SK-MEL-5 (cell line): ENCODE measurements at regions not wholly inside any gene's neighbourhood (a gene's known extent, or its start where the extent isn't known, plus 50 kb on each side); places are given as distances from the start of the nearest gene placed in this dataset.

Experiments
- DNase-seq: peaks from one replicate; pipeline ENCODE4 v3.0.0-alpha.2; 2016; ENCODE audit warnings: low read depth, low spot score
- in situ Hi-C: cut with HindIII; loops from 2 replicates; pipeline ENCODE4 v1.10.0; 2016; ENCODE audit warnings: low sequenced_read_pairs, high pct_unique_total_duplicates, low pct_unique_long_range_greater_than_20kb

DNA sequence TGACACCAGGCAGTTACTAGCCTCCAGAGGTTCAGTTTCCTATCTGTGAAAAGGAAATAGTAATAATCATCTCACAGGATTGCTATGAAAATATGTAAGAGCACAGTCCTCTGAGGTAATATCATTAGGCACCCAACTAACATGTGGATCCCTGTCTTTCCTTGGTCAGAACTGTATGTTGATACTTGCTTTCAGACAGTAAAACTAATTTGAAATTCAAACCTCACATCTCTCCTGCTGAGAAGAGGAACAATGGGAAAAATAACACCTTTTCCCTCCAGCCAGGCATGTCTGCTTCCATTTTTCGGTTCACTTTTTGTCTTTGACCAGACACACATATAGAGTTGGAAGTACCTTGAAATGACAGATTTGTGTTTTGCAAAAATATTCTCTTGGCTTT is 262.7 kb downstream of the IL15 start:
- in situ Hi-C loops = no loop called here
- DNase-seq = no peak

DNA sequence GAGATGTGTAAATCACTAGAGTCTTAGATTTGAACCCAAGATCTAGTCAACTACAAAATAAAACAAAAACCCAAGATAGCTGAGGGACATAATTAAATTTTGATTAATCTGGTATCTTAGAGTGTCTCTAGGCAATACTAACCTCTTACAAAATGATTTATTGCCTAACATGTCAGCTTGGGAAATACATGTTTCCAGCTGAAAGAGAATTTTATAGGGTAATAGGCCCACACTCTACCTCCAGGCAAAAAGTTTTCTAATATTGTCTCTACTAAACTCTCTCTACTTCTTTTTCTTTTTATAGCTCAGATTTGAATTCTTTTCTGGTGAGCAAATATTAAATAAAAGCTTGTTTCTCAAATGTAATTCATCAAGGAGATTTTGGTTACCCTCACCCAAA is 263.2 kb downstream of the IL15 start:
- in situ Hi-C loops = no loop called here
- DNase-seq = no peak

DNA sequence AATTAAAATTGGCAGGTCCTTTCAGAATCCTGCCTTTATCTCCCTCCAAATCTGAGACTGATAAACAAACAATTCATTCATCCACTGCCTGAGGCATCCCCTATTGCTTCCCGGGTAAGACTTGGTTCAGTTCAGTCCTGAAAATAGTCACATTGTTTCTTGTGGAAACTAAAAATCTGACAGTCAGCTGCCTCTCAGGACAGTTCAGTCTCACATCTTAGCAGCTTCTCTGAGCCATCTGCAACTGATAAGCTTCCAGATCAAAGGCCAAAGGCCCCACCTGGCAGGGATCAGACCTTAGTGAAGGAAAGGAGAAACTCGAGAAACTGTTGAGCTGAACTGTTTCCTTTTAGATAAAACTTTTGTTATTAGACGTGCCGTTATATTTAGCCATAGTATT is 264.5 kb downstream of the IL15 start:
- DNase-seq = peak; percentile 72
- in situ Hi-C loops = no loop called here

DNA sequence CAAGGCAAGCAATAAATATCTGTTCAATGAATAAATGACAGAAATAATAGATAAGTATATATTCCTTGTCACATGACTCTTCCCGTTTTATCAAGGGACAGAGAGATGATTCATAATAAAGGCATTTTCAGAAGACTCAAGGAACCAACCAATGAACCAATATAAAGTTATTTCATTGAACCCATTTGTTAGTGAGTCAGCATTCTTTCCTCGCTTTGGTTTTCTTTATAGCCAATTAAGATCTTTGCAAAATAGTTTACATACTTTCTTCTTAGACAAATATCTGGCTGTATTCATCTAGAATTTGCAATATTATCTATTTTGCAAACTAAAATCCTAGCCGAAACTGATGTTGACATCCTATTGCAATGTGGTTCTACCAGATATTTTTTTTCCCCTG is 269.4 kb downstream of the IL15 start:
- in situ Hi-C loops = no loop called here
- no peak for DNase-seq

- in situ Hi-C loops = no loop called here
- no peak for DNase-seq
Measured at GRCh38 chr4:141909541-141909940, 273.2 kb downstream of the IL15 start.

DNA sequence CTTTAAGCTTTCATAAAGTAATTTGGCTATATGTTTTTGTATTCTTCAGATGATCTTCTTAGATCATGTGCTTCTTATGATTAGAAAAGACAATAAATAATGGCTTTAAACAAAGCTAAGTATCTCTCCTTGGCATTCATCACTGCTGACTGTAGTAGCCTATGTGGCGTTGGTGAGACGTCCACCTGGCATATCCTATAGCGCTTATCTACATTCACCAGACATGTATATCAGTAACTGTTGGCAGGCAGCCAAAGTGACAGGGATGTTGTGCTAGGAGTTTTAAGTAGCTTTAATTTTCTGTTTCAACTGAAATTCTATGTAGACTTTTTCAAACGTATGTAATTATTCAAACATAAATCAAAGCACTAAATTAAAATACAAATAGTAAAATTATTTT is 276.4 kb downstream of the IL15 start:
- no peak for DNase-seq
- in situ Hi-C loops = no loop called here

DNA sequence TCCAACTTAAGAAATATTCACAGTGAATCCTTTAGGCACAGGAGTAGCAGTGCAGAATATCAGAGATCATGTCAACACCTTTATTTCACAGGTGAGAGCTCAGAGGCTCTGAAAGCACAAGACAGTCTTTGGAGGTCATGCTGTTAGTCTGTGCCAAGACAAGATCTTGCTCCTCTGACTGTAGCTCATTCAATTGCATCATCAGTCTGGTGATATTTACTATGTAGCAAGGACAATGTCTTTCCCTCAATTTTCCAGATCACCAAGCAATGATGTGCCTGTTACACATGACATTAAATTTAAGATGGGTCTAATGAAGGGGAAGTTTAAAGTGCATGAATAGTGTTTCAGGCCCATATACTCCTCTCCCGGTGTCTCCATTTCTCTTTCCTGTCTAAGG is 277.5 kb downstream of the IL15 start:
- in situ Hi-C loops = no loop called here

GRCh38 chr4:141914746-141915145 is 278.4 kb downstream of the IL15 start:
- DNase-seq = no peak

More for the DNA sequence above, 277.5 kb downstream of the IL15 start:
- peak; percentile 4 for DNase-seq

DNA sequence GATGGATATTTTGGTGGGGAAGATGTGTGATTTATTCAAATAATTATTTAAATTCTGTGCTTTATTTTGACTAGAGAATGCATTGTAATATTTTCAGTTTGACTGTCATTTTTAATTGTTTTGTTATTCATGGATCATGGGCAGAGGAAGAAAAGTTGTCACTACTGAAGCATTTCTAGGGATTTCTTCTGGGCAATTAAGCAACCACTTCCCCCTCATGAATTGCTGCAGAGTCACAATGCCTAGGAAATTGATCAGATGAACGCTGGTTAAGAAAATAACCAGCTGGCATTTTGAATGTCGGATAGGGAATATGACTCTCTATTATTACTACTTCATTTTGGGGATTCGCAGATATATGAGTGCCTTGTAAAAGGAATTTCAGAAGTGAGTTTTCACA is 283.3 kb downstream of the IL15 start:
- in situ Hi-C loops = no loop called here
- no peak for DNase-seq

More at GRCh38 chr4:141914746-141915145, 278.4 kb downstream of the IL15 start:
- in situ Hi-C loops = no loop called here

DNA sequence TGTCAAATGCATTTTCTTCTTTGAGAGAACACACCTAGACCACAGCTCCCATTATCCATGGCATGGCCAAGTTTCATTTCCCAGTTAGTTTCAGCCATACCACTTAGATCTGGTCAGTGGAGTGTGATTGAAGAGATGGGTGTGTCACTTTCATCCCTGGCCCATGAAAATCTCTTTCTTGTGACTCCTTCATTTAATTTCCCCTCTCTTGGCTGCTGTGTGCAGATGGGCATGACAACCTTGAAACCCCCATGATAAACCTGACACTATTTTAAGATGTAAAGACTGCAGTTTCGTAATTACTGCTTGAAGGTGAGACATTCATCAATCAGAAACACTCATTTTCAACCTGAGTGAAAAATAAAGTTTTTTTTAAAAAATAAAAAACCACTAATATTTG is 284.9 kb downstream of the IL15 start:
- in situ Hi-C loops = no loop called here
- DNase-seq = no peak

DNA sequence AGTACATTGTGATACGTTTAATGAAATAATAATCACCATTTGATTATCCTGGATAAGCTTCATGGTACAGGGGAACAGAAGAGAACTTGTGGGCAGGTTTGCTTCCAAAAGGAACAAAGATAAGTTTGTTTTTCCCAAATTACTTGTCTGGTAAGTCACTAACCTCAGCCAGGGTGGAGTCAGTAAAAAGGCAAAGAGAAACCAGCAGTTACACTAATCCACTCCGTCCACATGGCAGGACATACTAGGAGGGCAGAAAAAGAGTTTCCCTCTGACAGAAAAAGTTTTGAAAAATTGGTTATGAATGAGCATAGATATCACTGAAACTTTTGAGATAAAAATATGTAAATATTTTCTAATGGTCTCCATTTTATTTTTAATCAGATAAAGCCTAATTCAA is 285.9 kb downstream of the IL15 start:
- no peak for DNase-seq
- in situ Hi-C loops = no loop called here

GRCh38 chr4:141926406-141926805 is 290.0 kb downstream of the IL15 start:
- in situ Hi-C loops = no loop called here
- no peak for DNase-seq

DNA sequence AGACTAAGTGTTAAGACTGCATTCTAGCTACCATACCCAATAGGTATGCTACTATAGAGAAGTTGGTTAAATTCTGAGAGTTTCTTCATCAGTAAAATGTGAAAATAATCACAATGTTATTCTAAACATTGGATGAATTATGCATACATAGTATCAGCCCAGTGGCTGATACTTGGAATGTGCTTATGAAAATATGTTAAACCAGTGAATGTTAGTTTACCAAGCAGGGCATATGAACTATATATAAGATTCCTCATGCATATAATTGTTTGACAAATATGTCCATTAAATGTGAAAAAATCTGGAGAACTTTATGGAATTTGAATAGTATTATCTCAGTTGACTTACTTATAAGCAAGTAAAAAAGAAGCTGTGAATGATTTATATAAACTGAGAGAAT is 296.1 kb downstream of the IL15 start:
- in situ Hi-C loops = no loop called here

GRCh38 chr4:141933978-141934377 is 297.6 kb downstream of the IL15 start:
- DNase-seq = no peak

More for the DNA sequence above, 296.1 kb downstream of the IL15 start:
- DNase-seq = no peak

DNA sequence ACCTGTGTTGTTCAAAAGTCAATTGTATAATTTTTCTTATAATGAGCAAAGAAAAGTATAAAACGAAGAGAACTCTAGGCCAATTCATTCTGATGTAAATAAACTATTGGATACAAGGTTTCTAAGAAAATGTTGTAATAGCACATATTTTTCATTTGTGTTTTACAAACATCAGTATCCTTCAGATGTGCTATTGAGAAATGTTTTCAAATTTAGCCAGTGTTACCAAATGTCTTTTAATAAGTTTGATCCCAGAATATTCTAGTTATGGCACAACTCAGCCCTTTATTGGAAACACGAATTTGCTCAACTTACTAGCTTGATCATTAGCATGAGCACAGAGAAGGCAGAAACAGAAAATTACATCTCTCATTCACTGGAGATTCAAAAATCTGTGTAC is 319.3 kb downstream of the IL15 start:
- DNase-seq = no peak
- in situ Hi-C loops = no loop called here

More at GRCh38 chr4:141933978-141934377, 297.6 kb downstream of the IL15 start:
- in situ Hi-C loops = no loop called here

GRCh38 chr4:141957416-141957815 is 321.0 kb downstream of the IL15 start:
- in situ Hi-C loops = no loop called here

DNA sequence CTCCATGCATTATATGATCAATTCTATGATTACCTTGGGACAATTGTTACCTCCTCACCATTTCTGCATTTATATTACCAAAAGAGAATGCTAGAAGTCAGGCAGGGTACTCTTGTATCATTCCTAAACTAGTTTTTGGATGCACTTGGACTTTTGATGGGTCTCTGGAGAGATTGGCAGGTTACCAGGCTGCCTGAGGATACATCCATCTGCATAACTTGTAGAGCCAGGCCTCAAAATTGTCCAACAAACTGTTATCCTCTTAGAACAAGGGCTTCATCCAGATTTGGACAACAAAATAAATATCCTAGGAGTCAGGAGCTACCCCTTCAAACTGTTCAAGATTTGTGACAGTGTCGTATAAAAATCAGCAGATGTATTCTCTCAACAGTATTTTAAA is 326.1 kb downstream of the IL15 start:
- no peak for DNase-seq
- in situ Hi-C loops = no loop called here

More at GRCh38 chr4:141957416-141957815, 321.0 kb downstream of the IL15 start:
- DNase-seq = no peak

DNA sequence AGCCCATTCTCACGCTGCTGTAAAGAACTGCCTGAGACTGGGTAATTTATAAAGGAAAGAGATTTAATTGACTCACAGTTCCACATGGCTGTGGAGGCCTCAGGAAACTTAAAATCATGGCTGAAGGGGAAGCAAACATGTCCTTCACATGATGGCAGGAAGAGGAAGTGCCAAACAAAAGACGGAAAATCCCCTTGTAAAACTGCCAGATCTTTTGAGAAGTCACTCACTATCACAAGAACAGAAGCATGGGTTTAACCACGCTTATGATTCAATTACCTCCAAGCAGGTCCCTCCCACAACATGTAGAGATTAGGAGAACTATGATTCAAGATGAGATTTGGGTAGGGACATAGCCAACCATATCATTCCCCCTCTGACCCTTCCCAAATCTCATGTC is 335.5 kb downstream of the IL15 start:
- no peak for DNase-seq

DNA sequence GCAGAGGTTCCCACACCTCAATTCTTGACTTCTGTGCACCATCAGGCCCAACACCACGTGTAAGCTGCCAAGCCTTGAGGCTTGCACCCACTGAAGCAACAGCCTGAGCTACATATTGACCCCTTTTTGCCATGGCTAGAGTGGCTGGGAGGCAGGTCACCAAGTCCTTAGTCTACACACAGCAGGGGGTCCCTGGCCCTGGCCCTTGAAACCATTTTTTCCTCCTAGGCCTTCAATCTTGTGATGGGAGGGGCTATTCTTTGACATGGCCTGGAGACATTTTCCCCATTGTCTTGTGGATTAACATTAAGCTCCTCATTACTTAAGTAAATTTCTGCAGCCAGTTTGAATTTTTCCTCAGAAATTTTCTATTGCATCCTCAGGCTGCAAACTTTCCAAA is 336.6 kb downstream of the IL15 start:
- DNase-seq = no peak
- in situ Hi-C loops = no loop called here

More for the DNA sequence above, 335.5 kb downstream of the IL15 start:
- in situ Hi-C loops = no loop called here
